ENCODE measurements at regions not wholly inside any gene's neighbourhood (a gene's known extent, or its start where the extent isn't known, plus 50 kb on each side); places are given as distances from the start of the nearest gene placed in this dataset.
"Not testable (repeated sequence)": the region's sequence is repeated elsewhere in the genome, so short reads cannot be mapped to it uniquely, and the experiment has no call there.

GRCh38 chr1:120288814-120289600 is 112.7 kb upstream of the SEC22B start:
- not testable (repeated sequence) for TF ChIP-seq CTCF (IDR thresholded peaks at IDR 0.05); EZH2 (IDR thresholded peaks at IDR 0.05; ENCODE audit: borderline replicate concordance, insufficient read depth, low read depth, low read length, poor library complexity, severe bottlenecking)

Measured in B cell (primary cell).